NCI-H1436 treated with DMSO at 0.1 percent for 48 hours (cell line): ENCODE measurements at regions not wholly inside any gene's neighbourhood (a gene's known extent, or its start where the extent isn't known, plus 50 kb on each side); places are given as distances from the start of the nearest gene placed in this dataset.
"Not testable (repeated sequence)": the region's sequence is repeated elsewhere in the genome, so short reads cannot be mapped to it uniquely, and the experiment has no call there.

Experiments
- DNase-seq: peaks from one replicate; lab custom pipeline; 2025; lab: John Stamatoyannopoulos, UW

DNA sequence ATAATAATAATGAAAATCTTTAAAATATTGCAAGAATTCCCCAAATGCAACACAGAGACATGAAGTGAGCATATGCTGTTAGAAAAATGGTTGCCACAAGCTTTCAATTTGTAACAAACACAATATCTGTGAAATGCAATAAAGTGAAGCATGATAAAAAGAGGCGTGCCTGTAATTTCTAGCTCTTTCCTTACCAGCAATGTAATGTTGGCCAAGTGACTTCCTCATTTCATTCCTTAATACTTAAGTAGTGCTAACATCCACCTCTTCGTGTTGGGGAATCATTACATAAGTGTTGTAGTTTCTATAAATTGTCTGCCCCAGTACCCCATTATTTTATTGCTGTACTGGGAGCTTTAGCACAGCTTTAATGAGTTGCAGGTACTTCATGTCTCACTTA is 1192.0 kb upstream of the CDH8 start:
- no peak for DNase-seq

DNA sequence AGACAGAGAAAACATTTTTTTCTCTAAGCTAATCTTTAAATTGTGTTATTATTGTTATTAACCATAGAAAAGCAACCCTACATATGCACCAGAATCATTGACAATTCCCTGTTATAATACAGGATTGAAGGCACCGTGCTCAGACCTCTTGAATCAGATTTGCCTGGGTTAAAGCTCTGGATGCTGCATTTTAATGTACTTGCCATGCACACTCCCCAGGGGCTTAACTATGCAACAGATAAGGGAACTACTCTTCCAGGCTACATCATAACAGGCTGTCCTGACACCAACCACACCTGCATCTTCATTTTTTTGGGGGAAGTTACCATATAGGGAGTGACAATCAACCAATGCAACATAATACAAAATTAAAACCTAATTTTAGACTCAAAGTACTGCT is 1187.6 kb upstream of the CDH8 start:
- no peak for DNase-seq

DNA sequence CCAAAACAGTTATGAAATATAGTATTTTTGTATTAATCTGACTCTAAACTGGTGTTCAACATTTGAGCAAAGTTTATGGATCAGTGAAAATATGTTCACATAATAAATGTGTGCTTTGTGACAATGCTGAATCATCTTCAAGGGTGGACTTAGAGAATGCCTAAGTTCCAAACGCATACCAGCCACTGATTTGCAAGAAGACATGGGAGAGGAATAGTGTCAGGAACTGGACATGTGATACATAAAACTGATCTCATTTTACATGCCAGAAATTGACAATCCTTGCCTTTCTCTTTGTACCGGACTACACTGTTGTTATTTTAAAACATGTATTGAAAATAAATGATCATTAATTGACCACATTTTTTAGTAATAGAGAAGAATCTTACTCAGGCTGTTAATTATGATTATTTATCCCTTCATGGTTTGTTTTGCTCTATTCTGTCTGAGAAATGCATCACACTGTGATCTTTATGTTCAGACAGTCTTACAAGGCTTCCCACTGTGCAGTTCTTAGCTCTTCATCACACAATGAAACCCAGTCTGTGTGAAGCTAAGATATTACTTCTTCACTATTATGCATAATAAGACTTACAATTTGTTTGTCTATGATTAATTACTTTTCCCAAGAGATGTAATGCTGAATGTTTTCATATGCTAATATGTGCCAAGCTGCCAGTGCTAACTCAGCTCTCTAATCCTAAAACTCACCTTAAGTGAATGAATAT is 1180.6 kb upstream of the CDH8 start:
- DNase-seq: no peak

DNA sequence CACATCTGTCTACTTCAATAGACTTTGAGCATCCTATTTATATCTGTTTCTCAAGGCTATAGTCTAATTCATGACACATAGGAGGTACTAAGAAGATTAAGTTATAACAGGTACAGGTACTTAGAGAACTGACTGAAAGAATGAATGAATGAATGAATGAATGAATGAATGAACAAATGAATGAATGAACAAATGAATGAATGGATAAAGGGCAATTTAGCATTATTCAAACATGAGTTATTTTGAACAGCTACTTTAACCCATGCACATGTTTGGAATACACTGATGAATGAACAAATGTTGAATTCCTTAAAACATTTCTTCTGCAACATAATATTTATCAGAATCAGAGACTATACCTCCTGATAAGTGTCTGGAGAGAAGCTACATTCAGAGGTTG is 1165.6 kb upstream of the CDH8 start:
- no peak for DNase-seq

DNA sequence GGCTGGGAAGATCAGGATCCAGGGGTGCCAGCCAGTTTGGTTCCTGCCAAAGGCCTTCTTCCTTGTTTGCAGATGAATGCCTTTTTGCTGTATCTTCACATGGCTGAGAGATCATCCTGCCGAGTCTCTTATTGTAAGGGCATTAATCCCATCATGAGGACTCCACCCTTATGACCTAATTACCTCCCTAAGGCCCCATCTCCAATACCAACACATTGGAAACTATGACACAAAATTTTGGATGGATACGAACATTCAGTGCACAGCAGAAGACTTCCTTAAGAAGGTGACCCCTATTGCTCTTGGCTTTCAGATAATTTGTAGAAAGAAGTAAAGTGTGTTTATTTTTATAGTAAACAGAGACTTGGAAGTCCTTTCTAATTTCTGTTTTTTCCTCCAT is 1164.7 kb upstream of the CDH8 start:
- no peak for DNase-seq

DNA sequence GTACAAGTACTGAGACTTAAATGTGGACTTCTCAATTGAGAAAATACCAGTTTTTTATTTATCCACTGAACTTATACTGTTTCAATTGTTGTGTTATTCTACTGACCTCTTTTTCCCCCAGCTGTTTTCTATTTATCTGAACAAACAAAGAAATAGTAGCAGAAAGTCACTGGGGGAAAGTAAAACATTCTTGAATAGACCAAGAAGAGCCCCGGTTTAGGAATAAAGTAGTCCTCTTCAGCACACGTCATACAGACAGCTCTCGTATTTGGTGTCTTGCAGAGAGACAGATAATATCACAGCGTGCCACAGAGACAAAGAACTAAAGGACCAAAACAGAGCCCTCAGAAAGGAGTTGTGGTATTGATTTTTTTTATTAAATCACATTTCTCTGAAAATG is 1159.1 kb upstream of the CDH8 start:
- DNase-seq: no peak

DNA sequence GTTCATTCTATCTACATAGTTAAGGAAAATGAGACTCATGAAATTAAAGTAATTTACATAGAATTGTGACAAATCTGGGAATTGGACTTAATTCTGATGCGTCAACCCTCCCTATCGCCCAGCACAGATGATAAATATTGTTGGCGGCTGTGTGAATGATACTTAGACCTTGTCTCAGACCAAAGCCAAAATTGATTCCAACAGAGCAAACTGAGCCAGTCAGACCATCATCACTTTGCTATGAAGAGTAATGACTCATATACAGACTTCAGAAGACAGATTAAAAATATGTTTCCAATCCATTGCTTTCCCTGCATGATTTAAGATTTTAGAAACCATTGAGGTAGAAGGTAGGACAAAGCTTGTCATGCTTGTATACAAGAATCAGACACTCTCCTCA is 1156.7 kb upstream of the CDH8 start:
- DNase-seq: no peak

DNA sequence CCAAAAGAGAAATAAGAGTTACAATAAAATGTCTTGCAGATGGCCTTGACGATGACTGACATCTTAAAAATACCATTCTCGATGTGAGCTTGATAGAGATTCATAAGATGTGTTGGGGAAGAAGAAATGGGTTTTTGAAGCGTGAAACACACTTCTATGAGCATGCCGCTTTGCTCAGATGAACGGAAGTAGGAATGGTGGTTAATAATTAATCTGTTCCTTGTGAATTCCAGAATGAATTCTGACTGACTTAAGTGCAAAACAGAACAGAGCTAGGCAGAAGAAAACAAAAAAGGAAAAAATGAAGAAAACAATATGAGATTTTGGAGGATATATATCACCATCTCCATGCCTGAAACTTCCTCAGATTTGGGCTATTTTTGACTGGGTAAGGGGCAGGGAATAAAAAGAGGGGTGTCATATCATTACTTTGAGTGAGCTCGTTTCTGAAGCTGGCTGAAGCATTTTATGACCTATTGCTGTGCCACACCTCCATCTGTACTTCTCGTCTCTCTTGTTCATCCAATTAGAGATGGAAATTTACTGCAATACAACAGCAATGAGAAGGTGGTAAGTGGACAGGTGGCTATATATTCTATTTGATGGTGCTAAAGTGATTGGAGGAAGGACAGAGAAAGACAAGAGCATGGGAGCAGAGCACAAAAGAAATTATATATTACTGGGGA is 1152.0 kb upstream of the CDH8 start:
- no peak for DNase-seq

DNA sequence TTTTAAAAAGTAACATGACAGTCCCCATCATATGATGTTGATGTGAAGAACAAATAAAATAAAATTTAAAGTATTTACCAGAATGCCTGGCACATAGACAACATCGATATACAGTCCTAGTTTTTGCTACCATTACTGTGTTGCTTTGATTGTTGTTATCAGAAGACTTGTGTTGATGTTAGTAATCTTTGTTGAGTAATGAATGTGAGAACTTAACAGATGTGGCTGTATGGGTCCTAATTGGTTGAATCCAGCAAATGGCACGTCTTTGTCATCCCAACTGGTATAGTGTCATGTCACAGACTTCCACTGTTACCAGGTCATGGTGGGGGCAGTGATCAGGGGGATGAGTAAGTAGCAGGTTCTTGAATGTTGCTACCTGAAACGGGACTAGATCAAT is 1151.4 kb upstream of the CDH8 start:
- no peak for DNase-seq

DNA sequence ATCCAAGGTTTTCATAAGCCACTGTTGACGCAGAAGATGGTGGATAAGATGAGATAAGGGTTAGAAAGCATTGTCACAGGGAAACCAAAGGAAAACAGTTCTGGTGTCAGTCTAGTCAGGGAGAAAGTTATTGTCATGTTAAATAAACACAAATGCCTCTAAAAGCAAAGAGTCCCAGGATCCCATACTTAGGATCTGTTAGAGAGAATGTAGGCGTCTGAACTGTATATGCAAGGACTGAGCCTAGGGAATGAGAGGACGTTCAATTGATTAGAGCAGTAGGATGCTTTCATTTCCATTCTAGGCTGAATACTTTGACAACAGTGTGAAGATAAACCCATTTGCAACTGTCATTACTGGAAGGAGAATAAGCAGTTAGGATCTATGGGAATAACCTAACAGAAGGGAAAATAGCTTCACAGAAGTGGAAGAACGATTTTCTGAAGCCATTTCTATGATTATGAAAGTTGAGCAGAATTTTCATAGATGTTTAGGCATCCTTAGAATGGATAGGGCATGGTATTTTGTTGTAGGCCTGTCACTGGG is 1149.1 kb upstream of the CDH8 start:
- DNase-seq: no peak

DNA sequence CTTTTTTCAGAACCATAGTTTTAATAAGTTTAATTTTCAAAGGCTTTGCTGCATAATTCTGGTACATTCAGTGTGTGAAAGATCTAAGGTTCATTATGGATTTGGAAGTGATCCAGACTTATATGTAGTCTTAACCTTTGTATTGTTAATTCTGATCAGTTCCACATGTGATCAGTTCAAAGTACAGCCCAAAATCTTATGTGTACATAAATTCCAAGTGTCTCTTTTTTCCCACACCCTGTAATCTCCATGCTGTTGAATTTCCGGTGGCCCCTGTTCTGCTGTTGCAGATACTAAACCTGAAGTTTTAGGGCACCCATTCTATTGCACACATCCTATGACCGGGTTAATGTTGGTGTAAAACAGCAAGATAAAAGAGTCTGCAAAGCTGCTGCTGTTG is 1147.5 kb upstream of the CDH8 start:
- DNase-seq: no peak

DNA sequence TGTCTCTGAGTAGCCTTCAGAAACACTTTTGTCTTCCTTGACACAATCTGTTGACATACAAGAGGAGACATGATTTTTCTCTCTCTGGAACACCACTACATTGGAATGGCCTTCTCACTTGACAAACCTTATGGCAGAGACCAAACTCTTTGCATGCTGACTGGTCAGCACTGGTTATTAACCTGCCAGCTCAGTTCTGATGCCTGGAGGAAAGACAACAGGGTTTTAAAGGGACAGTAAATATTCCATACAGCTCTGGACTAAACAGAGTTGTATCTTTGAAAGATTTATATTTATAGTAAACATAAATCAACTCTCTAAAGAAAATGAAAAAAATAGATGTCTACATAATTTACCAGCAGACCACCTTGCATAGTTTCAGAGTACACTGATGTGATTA is 1139.1 kb upstream of the CDH8 start:
- DNase-seq: no peak

DNA sequence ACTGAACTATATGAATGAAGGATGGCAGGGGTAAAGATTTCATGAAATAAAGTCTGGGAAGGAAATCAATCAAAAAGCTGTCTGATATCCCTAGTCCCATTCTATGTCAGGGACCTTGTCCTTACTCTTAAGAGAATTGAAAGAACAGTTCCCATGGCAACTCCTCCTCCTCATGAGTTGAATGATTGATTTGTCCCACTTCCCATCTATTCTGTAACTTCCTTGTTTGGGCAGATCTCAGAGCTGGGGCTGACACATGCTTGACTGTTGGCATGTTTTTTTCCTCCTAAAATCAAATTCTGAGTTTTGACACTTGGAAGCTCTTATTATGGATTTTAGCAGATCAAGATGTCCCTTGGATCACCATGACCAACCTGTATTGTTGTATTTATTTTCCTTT is 1138.6 kb upstream of the CDH8 start:
- no peak for DNase-seq

DNA sequence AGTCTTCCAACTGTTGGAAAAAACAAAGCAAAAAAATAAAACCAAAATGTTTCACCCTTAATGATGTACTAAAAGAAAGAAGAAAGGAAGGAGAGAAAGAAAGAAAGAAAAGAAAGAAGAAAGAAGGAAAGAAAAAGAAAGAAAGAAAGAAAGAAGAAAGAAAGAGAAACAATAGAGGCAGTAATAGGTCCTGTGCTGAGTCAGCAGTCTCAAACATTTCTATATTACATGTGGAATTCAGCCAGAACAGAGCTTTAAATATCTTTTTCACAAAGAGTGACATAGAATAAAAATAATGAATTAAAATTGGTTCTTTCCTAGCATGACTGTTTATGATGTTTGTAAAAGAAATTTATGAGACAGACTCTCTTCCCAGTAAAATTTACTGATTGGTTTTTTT is 1135.3 kb upstream of the CDH8 start:
- no peak for DNase-seq

DNA sequence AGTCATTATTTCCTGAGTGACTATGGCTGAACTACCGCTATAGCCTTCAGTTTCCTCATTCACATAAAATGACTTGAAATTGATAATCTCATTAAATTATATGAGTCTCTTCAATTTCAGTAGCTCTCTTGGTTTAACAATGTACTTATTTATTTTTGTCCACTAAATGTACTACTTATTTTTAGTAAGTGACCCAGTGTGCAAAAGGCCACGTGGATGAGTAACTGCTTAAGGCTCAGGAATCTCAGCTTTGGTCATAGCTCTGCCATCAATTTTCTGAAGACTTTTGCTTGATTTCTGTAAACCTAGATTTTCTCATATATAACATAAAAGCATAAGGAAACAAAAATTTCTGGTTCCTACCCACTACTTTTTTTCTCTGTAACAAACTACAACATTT is 1132.9 kb upstream of the CDH8 start:
- DNase-seq: no peak

DNA sequence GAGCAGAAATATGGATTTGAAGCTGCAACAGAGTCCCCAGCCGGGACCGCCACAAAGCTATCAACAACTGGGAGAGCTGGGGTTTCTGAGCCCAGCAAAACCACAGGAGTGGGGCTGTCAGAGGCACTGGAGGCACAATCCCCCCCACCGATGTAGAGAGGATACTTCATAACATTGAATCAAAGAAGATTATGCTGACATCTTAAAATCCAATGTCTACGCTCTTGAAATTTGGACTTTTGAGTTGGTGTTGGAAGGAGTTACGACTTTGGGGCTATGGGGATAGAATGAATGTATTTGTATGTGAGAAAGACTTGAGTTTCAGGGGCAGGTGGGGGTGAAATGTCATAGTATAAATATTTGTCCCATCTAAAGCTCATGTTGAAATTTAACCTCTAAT is 1121.6 kb upstream of the CDH8 start:
- no peak for DNase-seq

DNA sequence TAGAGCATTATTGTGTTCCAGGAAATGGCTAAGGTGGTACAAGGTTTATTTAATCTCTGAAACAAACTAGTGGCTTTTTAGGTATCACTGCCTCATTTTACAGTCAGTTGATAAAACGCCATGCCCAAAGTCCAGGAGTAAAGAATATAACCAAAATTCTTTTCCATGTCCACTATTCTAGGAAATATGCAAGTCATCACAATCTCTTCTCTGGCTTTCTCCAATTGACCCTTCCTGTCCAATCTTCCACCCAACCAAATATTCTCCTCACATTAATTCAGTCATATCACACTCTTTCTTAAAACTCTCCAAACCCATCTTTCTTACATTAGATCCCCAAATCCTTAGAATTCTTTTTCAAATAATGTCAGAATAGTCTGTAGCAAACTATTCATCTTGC is 1110.0 kb upstream of the CDH8 start:
- no peak for DNase-seq

DNA sequence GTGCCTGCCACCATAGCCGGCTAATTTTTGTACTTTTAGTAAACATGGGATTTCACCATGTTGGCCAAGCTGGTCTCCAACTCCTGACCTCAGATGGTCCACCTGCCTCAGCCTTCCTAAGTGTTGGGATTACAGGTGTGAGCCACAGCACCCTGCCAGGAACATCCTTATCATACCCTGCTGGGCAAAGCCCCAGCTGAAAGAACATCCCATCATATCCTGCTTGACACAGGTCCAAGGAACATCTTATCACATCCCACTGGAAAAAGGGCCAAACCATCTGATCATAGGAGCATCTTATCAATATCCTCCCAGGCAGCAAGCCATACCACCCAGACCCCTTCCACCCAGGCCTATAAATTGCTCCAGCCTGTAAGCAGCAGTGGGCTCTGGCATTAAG is 1109.2 kb upstream of the CDH8 start:
- DNase-seq: no peak

DNA sequence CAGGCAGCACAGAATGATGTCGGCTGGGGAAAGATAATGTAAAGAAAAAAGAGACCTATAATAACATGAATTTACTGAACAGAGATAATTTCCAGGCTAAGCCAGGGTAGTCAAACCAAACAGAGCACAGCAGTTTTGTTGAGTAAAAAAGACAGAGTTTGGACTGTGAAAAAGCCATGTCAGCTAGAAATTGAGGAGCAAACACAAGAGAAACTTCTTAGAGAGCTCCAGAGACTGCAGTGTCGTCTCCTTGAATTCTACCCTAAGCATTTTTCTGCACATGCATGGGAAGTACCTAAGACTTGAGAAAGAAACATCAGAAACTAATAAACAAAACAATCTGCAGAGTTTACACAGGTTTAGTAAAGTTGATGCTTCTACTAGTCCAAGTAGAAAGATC is 1098.8 kb upstream of the CDH8 start:
- no peak for DNase-seq

DNA sequence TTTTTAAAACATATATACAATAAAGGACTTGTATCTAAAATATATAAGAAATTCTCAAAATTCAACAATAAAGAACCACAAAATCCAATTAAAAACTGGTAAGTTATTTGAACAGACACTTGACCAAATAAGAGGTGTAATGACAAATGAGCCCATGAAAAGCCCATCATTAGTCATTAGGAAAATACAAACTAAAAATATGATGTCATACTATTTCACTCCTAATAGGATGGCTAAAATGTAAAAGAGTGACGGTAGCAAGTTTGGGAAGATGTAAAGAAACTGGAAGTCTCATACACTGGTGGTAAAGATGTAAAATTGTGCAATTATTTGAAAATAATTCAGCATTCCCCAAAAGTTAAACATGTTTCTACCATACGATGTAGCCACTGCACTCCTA is 1095.3 kb upstream of the CDH8 start:
- DNase-seq: no peak

DNA sequence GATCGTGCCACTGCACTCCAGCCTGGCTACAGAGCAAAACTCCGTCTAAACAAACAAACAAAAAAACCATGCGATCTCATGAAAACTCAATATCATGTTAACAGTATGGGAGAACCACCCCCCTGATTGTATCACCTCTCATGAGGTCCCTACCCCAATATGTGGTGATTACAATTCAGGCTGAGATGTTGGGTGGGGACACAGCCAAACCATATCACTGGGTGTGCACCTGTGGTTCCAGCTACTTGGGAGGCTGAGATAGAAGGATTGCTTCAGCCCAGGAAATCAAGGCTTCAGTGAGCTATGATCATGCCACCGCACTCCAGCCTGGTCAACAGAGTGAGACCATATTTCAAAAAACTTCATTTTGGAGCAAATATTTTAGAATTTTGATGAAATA is 1094.7 kb upstream of the CDH8 start:
- DNase-seq: no peak

DNA sequence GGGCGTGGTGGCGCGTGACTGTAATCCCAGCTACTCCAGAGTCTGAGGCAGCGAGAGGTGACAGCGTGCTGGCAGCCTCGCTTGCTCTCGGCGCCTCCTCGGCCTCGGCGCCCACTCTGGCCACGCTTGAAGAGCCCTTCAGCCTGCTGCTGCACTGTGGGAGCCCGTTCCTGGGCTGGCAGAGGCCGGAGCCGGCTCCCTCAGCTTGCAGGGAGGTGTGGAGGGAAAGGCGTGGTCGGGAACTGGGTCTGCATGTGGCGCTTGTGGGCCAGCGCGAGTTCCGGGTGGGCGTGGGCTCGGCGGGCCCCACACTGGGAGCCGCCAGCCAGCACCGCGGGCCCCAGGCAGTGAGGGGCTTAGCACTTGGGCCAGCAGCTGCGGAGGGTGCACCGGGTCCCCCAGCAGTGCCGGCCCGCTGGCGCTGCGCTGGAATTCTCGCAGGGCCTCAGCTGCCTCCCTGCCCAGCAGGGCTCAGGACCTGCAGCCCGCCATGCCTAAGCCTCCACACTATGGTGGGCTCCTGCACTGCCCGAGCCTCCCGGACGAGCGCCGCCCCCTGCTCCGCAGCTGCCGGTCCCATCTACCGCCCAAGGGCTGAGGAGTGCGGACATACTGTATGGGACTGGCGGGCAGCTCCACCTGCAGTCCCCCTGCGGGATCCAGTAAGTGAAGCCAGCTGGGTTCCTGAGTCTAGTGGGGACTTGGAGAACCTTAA is 1093.3 kb upstream of the CDH8 start:
- no peak for DNase-seq

DNA sequence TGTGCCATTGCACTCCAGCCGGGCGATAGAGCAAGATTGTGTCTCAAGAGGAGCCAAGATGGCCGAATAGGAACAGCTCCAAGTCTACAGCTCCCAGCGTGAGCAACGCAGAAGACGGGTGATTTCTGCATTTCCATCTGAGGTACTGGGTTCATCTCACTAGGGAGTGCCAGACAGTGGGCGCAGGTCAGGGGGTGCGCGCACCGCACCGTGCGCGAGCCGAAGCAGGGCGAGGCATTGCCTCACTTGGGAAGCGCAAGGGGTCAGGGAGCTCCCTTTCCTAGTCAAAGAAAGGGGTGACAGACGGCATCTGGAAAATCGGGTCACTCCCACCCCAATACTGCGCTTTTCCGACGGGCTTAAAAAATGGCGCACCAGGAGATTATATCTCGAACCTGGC is 1083.7 kb upstream of the CDH8 start:
- not testable (repeated sequence) for DNase-seq
